Neutrophil (primary cell): ENCODE measurements at regions not wholly inside any gene's neighbourhood (a gene's known extent, or its start where the extent isn't known, plus 50 kb on each side); places are given as distances from the start of the nearest gene placed in this dataset.

Source experiments
- H3K27ac ChIP-seq: fragments of 200-600 bp; sonication (generic); 2 replicates; pipeline ENCODE4 v1.5.1; 2016; ENCODE audit warnings: mild to moderate bottlenecking, moderate library complexity
- H3K27me3 ChIP-seq: fragments of 200-600 bp; sonication (generic); 2 replicates; pipeline ENCODE4 v1.6.0; 2016; ENCODE audit warnings: mild to moderate bottlenecking
- H3K36me3 ChIP-seq: fragments of 200-600 bp; sonication (generic); 2 replicates; pipeline ENCODE4 v1.5.1; 2017
- H3K4me1 ChIP-seq, 2 experiments: fragments of 200-600 bp in 1 of 2; sonication (generic) in 1 of 2; 1 replicate in 1 of 2; 2 replicates in 1 of 2; pipeline versions ENCODE4 v1.5.1 to v1.6.1; 2013 to 2016; ENCODE audit warnings: low read depth in 1 of 2, low read length in 1 of 2, mild to moderate bottlenecking in 1 of 2, moderate library complexity in 1 of 2; ENCODE audit not compliant: control insufficient read depth in 1 of 2, insufficient read depth in 1 of 2
- H3K4me3 ChIP-seq, 2 experiments: fragments of 200-600 bp in 1 of 2; sonication (generic) in 1 of 2; 1 replicate in 1 of 2; 2 replicates in 1 of 2; pipeline ENCODE4 v1.5.1; 2013 to 2016; ENCODE audit warnings: low read depth in 1 of 2, low read length in 1 of 2, mild to moderate bottlenecking in 1 of 2, moderate library complexity in 1 of 2
- H3K9me3 ChIP-seq: fragments of 200-600 bp; sonication (generic); 2 replicates; pipeline ENCODE4 v1.5.1; 2016
- CTCF ChIP-seq: fragments of 200-600 bp; sonication (generic); IDR thresholded peaks from 2 replicates; pipeline ENCODE4 v1.5.1; 2016; ENCODE audit warnings: antibody characterized with exemption

GRCh38 chr10:125375210-125375609 is 214.8 kb upstream of the CTBP2 start:
- Histone ChIP-seq H3K4me1 (no peaks in the 10 kb centered on the region), H3K9me3 (no peaks in the 10 kb centered on the region), H3K4me3 (no peak overlapping the region), H3K36me3 (no peaks in the 10 kb centered on the region), H3K27me3 (peaks cover 14% of the 10 kb centered on the region), H3K27ac (no peak overlapping the region)
- no peak for TF ChIP-seq CTCF

- Histone ChIP-seq H3K4me1 (no peaks in the 10 kb centered on the region), H3K36me3 (no peaks in the 10 kb centered on the region), H3K27ac (no peak overlapping the region), H3K9me3 (no peaks in the 10 kb centered on the region), H3K4me3 (no peak overlapping the region), H3K27me3 (peaks cover 15% of the 10 kb centered on the region)
- no peak for TF ChIP-seq CTCF
These were observed 213.2 kb upstream of the CTBP2 start for GRCh38 chr10:125373546-125373945.

GRCh38 chr10:125370578-125370977 is 210.2 kb upstream of the CTBP2 start:
- Histone ChIP-seq H3K9me3 (no peaks in the 10 kb centered on the region), H3K4me3 (no peak overlapping the region), H3K4me1 (no peaks in the 10 kb centered on the region), H3K27ac (no peak overlapping the region), H3K36me3 (no peaks in the 10 kb centered on the region), H3K27me3 (peaks cover 15% of the 10 kb centered on the region)
- no peak for TF ChIP-seq CTCF

GRCh38 chr10:125369382-125370326 is 209.3 kb upstream of the CTBP2 start:
- Histone ChIP-seq H3K4me3 (no peak overlapping the region), H3K27me3 (peaks cover 15% of the 10 kb centered on the region), H3K9me3 (no peaks in the 10 kb centered on the region), H3K4me1 (no peaks in the 10 kb centered on the region), H3K27ac (no peak overlapping the region), H3K36me3 (no peaks in the 10 kb centered on the region)
- TF ChIP-seq CTCF, result no peak

GRCh38 chr10:125368146-125368545 is 207.8 kb upstream of the CTBP2 start:
- H3K27ac ChIP-seq, result no peak overlapping the region
- H3K4me3 ChIP-seq, result no peak overlapping the region
- H3K4me1 ChIP-seq, result no peaks in the 10 kb centered on the region
- no peaks in the 10 kb centered on the region for H3K9me3 ChIP-seq
- H3K27me3 ChIP-seq, result peaks cover 15% of the 10 kb centered on the region
- no peaks in the 10 kb centered on the region for H3K36me3 ChIP-seq
- TF ChIP-seq CTCF, result no peak
